ENCODE measurements at regions not wholly inside any gene's neighbourhood (a gene's known extent, or its start where the extent isn't known, plus 50 kb on each side); places are given as distances from the start of the nearest gene placed in this dataset.
"Not testable (repeated sequence)": the region's sequence is repeated elsewhere in the genome, so short reads cannot be mapped to it uniquely, and the experiment has no call there.

- no peak for DNase-seq
- Histone ChIP-seq H3K4me1 (no peaks in the 10 kb centered on the region), H3K4me3 (ENCODE audit: low read depth, low read length) (no peak overlapping the region), H3K27me3 (no peaks in the 10 kb centered on the region), H3K9me3 (no peaks in the 10 kb centered on the region), H3K36me3 (no peaks in the 10 kb centered on the region)
- TF ChIP-seq CTCF (IDR thresholded peaks at IDR 0.05; ENCODE audit: low read depth, low read length): no peak
Observed at GRCh38 chr2:35204881-35205280, 1150.7 kb upstream of the CRIM1 start.

GRCh38 chr2:35204323-35204722 is 1151.3 kb upstream of the CRIM1 start:
- no peak for DNase-seq
- no peak overlapping the region for H3K4me3 ChIP-seq (ENCODE audit: low read depth, low read length)
- no peak for TF ChIP-seq CTCF (IDR thresholded peaks at IDR 0.05; ENCODE audit: low read depth, low read length)

GRCh38 chr2:35199298-35199697 is 1156.3 kb upstream of the CRIM1 start:
- no peak overlapping the region for H3K4me3 ChIP-seq (ENCODE audit: low read depth, low read length)
- no peak; the same call in 1 of the 2 replicates for TF ChIP-seq CTCF (IDR thresholded peaks at IDR 0.05; ENCODE audit: low read depth, low read length)
- H3K9me3 ChIP-seq: no peaks in the 10 kb centered on the region
- H3K36me3 ChIP-seq: no peaks in the 10 kb centered on the region
- no peaks in the 10 kb centered on the region for H3K4me1 ChIP-seq
- no peaks in the 10 kb centered on the region for H3K27me3 ChIP-seq
- DNase-seq: no peak

More at GRCh38 chr2:35204323-35204722, 1151.3 kb upstream of the CRIM1 start:
- H3K4me1 ChIP-seq: no peaks in the 10 kb centered on the region
- no peaks in the 10 kb centered on the region for H3K36me3 ChIP-seq
- no peaks in the 10 kb centered on the region for H3K9me3 ChIP-seq
- no peaks in the 10 kb centered on the region for H3K27me3 ChIP-seq

GRCh38 chr2:35185861-35186412 is 1169.6 kb upstream of the CRIM1 start:
- Histone ChIP-seq H3K9me3 (no peaks in the 10 kb centered on the region), H3K4me1 (no peaks in the 10 kb centered on the region), H3K36me3 (no peaks in the 10 kb centered on the region), H3K4me3 (ENCODE audit: low read depth, low read length) (no peak overlapping the region), H3K27me3 (no peaks in the 10 kb centered on the region)
- no peak for TF ChIP-seq CTCF (IDR thresholded peaks at IDR 0.05; ENCODE audit: low read depth, low read length)
- DNase-seq: no peak

GRCh38 chr2:35184471-35184870 is 1171.1 kb upstream of the CRIM1 start:
- no peak for DNase-seq

GRCh38 chr2:35176726-35177125 is 1178.9 kb upstream of the CRIM1 start:
- not testable (repeated sequence) for DNase-seq; H3K9me3 ChIP-seq; H3K36me3 ChIP-seq; H3K4me3 ChIP-seq (ENCODE audit: low read depth, low read length); H3K4me1 ChIP-seq; H3K27me3 ChIP-seq

More at GRCh38 chr2:35184471-35184870, 1171.1 kb upstream of the CRIM1 start:
- no peaks in the 10 kb centered on the region for H3K9me3 ChIP-seq
- H3K36me3 ChIP-seq: no peaks in the 10 kb centered on the region
- no peak for TF ChIP-seq CTCF (IDR thresholded peaks at IDR 0.05; ENCODE audit: low read depth, low read length)
- H3K4me3 ChIP-seq (ENCODE audit: low read depth, low read length): no peak overlapping the region
- H3K4me1 ChIP-seq: no peaks in the 10 kb centered on the region
- H3K27me3 ChIP-seq: no peaks in the 10 kb centered on the region

- H3K27me3 ChIP-seq: no peaks in the 10 kb centered on the region
Observed at GRCh38 chr2:35174845-35175244, 1180.7 kb upstream of the CRIM1 start.

More at GRCh38 chr2:35174845-35175244, 1180.7 kb upstream of the CRIM1 start:
- no peak for DNase-seq
- H3K4me3 ChIP-seq (ENCODE audit: low read depth, low read length): no peak overlapping the region
- H3K9me3 ChIP-seq: no peaks in the 10 kb centered on the region
- H3K36me3 ChIP-seq: no peaks in the 10 kb centered on the region
- TF ChIP-seq CTCF (IDR thresholded peaks at IDR 0.05; ENCODE audit: low read depth, low read length): no peak
- no peaks in the 10 kb centered on the region for H3K4me1 ChIP-seq
